ENCODE measurements at regions not wholly inside any gene's neighbourhood (a gene's known extent, or its start where the extent isn't known, plus 50 kb on each side); places are given as distances from the start of the nearest gene placed in this dataset.

DNA sequence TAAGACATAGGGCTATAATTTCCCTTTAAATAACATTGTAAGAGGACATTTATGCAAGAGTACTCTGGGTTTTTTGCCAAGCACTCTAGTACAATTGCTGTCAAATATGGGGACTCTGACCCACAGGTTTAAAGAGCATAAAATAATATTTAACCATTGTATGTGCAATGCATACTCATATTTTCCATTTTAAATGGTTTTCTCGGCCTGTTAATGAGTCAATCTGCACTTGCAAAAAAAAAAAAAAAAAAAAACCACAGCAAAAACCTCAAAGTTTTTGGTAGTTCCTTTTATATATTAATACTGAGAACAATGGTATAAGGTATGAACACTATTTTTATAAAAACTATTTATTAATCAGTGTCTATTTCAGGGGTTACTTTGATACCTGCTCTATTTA lies 304.0 kb upstream of the CBLB start:
- Histone ChIP-seq H3K36me3 (no peaks in the 10 kb centered on the region), H4K20me1 (no peaks in the 10 kb centered on the region), H3K9me3 (no peaks in the 10 kb centered on the region), H3K4me3 (no peak overlapping the region), H3K27me3 (no peaks in the 10 kb centered on the region), H3K9ac (no peak overlapping the region), H3K27ac (no peak overlapping the region), H3K4me2 (no peak overlapping the region), H3K4me1 (peaks cover 30% of the 10 kb centered on the region)
- no peak for TF ChIP-seq Cebpa-rat (IDR thresholded peaks at IDR 0.05)

GRCh38 chr3:106175276-106175675 lies 306.5 kb upstream of the CBLB start:
- peaks cover 32% of the 10 kb centered on the region for H3K4me1 ChIP-seq
- no peak overlapping the region for H3K4me2 ChIP-seq
- no peak overlapping the region for H3K9ac ChIP-seq
- TF ChIP-seq Cebpa-rat (IDR thresholded peaks at IDR 0.05) = no peak
- H3K4me3 ChIP-seq = no peak overlapping the region
- H3K27me3 ChIP-seq = no peaks in the 10 kb centered on the region
- H3K36me3 ChIP-seq = no peaks in the 10 kb centered on the region
- no peak overlapping the region for H3K27ac ChIP-seq
- no peaks in the 10 kb centered on the region for H4K20me1 ChIP-seq
- no peaks in the 10 kb centered on the region for H3K9me3 ChIP-seq

- no peak overlapping the region for H3K4me3 ChIP-seq
- H4K20me1 ChIP-seq = no peaks in the 10 kb centered on the region
- H3K27ac ChIP-seq = peak overlapping the region; percentile 53; the same call in 1 of the 2 replicates
- no peaks in the 10 kb centered on the region for H3K9me3 ChIP-seq
- H3K36me3 ChIP-seq = no peaks in the 10 kb centered on the region
- H3K27me3 ChIP-seq = no peaks in the 10 kb centered on the region
- no peak overlapping the region; the same call in 1 of the 2 replicates for H3K9ac ChIP-seq
- H3K4me1 ChIP-seq = peaks cover 32% of the 10 kb centered on the region
- no peak for TF ChIP-seq Cebpa-rat (IDR thresholded peaks at IDR 0.05)
- peak overlapping the region; percentile 57 for H3K4me2 ChIP-seq
Observed at GRCh38 chr3:106176734-106177133, 307.9 kb upstream of the CBLB start.

GRCh38 chr3:106182950-106183511 lies 314.2 kb upstream of the CBLB start:
- Histone ChIP-seq H3K27ac (no peak overlapping the region), H3K27me3 (no peaks in the 10 kb centered on the region), H3K4me2 (no peak overlapping the region), H3K4me3 (no peak overlapping the region), H3K9ac (no peak overlapping the region), H4K20me1 (no peaks in the 10 kb centered on the region), H3K36me3 (no peaks in the 10 kb centered on the region), H3K9me3 (no peaks in the 10 kb centered on the region), H3K4me1 (peaks cover 23% of the 10 kb centered on the region)
- TF ChIP-seq Cebpa-rat (IDR thresholded peaks at IDR 0.05) = no peak

- no peak overlapping the region for H3K27ac ChIP-seq
- H4K20me1 ChIP-seq = no peaks in the 10 kb centered on the region
- no peak overlapping the region for H3K9ac ChIP-seq
- H3K36me3 ChIP-seq = no peaks in the 10 kb centered on the region
- H3K4me1 ChIP-seq = peaks cover 23% of the 10 kb centered on the region
- no peaks in the 10 kb centered on the region for H3K9me3 ChIP-seq
- TF ChIP-seq Cebpa-rat (IDR thresholded peaks at IDR 0.05) = no peak
- no peaks in the 10 kb centered on the region for H3K27me3 ChIP-seq
- H3K4me2 ChIP-seq = no peak overlapping the region
- H3K4me3 ChIP-seq = no peak overlapping the region
Observed at GRCh38 chr3:106183762-106184391, 315.1 kb upstream of the CBLB start.

DNA sequence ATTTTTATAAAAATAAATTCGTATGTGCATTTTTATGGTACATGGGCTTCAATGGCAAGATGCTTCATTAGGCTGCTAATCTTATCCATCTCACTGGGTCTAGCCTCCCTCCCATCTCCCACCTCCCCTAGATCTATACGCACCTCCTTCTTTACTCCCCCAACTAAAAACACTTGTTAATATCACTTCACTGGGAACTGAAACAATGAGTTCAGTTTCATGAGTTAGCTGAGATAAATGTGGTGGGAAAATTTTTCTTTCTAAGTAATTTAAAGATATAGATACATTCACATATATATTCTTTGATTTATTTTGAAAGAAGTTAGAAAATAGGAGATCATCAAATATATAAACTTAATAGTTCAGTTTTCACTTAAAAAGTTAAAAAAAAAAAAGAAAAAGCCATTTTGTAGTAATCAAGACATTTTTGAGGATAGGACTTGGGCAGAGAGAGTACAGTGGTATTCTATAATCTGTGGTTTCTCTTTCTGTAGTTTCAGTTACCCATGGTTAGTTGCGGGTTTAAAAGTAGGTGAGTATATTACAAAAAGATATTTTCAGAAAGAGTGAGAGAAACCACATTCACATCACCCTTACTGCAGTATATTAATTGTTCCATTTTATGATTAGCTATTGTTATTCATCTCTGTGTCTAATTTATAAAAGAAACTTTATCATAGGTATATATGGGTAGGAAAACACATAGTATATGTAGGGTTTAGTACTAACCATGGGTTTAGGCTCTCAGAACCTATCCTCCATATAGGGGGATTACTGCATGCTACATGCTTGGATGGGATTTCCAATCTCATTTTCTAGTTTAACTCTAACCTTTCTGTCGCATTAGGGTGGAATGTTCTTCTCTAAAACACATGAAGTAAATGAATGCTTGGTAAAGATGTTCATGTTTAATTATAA lies 316.0 kb upstream of the CBLB start:
- Histone ChIP-seq H3K4me2 (peak overlapping the region; percentile 22), H3K27ac (no peak overlapping the region), H3K4me1 (peaks cover 23% of the 10 kb centered on the region), H3K36me3 (no peaks in the 10 kb centered on the region), H3K9ac (no peak overlapping the region), H3K4me3 (no peak overlapping the region), H4K20me1 (no peaks in the 10 kb centered on the region), H3K27me3 (no peaks in the 10 kb centered on the region), H3K9me3 (no peaks in the 10 kb centered on the region)
- TF ChIP-seq Cebpa-rat (IDR thresholded peaks at IDR 0.05) = no peak

GRCh38 chr3:106185949-106186348 lies 317.1 kb upstream of the CBLB start:
- Histone ChIP-seq H3K4me2 (no peak overlapping the region), H3K36me3 (no peaks in the 10 kb centered on the region), H3K27me3 (no peaks in the 10 kb centered on the region), H3K4me1 (peaks cover 23% of the 10 kb centered on the region), H3K9me3 (no peaks in the 10 kb centered on the region), H4K20me1 (no peaks in the 10 kb centered on the region), H3K9ac (no peak overlapping the region), H3K27ac (no peak overlapping the region), H3K4me3 (no peak overlapping the region)
- TF ChIP-seq Cebpa-rat (IDR thresholded peaks at IDR 0.05) = no peak

- peaks cover 3% of the 10 kb centered on the region for H3K4me1 ChIP-seq
- H4K20me1 ChIP-seq = no peaks in the 10 kb centered on the region
- H3K27ac ChIP-seq = no peak overlapping the region
- 0 out of 2 replicates have a peak, but pooled peaks cover 6% of the 10 kb centered on the region for H3K9me3 ChIP-seq
- no peak overlapping the region for H3K4me3 ChIP-seq
- no peak overlapping the region for H3K9ac ChIP-seq
- H3K4me2 ChIP-seq = no peak overlapping the region
- no peak for TF ChIP-seq Cebpa-rat (IDR thresholded peaks at IDR 0.05)
- H3K27me3 ChIP-seq = no peaks in the 10 kb centered on the region
- H3K36me3 ChIP-seq = no peaks in the 10 kb centered on the region
Observed at GRCh38 chr3:106190296-106190695, 321.5 kb upstream of the CBLB start.

- Histone ChIP-seq H3K4me1 (no peaks in the 10 kb centered on the region), H3K36me3 (no peaks in the 10 kb centered on the region), H4K20me1 (no peaks in the 10 kb centered on the region), H3K4me3 (no peak overlapping the region), H3K27ac (no peak overlapping the region), H3K27me3 (no peaks in the 10 kb centered on the region), H3K9me3 (0 out of 2 replicates have a peak, but pooled peaks cover 6% of the 10 kb centered on the region), H3K9ac (no peak overlapping the region), H3K4me2 (no peak overlapping the region)
- no peak for TF ChIP-seq Cebpa-rat (IDR thresholded peaks at IDR 0.05)
Observed at GRCh38 chr3:106191211-106191610, 322.4 kb upstream of the CBLB start.

DNA sequence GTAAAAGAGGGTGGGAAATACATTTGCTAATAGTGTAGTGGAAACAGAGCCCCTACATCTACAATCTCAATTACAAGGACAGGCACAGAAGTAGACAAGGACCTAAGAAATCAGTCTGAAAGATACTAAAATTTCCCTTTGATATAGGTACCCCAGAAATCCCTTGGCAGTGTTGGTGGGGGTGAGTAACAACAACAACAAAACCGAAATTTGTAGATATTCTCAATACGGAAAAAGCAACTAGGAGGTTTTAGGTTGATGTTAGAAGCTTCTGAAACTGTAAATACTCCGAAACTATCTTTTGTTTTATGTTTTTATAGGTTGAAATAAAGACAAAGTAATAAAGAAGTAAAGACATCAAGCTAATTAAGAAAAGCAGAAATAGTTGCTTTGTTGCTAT lies 323.1 kb upstream of the CBLB start:
- no peak overlapping the region for H3K27ac ChIP-seq
- H3K4me3 ChIP-seq = no peak overlapping the region
- no peak for TF ChIP-seq Cebpa-rat (IDR thresholded peaks at IDR 0.05)
- no peaks in the 10 kb centered on the region for H3K27me3 ChIP-seq
- H3K9me3 ChIP-seq = 0 out of 2 replicates have a peak, but pooled peaks cover 6% of the 10 kb centered on the region
- no peaks in the 10 kb centered on the region for H4K20me1 ChIP-seq
- no peaks in the 10 kb centered on the region for H3K4me1 ChIP-seq
- H3K9ac ChIP-seq = no peak overlapping the region
- H3K36me3 ChIP-seq = no peaks in the 10 kb centered on the region
- H3K4me2 ChIP-seq = no peak overlapping the region

Measured in BLaER1 (cell line).